PC-3 (cell line): ENCODE measurements at regions not wholly inside any gene's neighbourhood (a gene's known extent, or its start where the extent isn't known, plus 50 kb on each side); places are given as distances from the start of the nearest gene placed in this dataset.

Source experiments
- ATAC-seq: fragments of 200-7000 bp; cut with Tn5 transposase; 2 replicates; pipeline ENCODE4 v1.9.1; 2020; ENCODE audit warnings: mild to moderate bottlenecking, moderate library complexity
- BruUV-seq: library from RNA; stranded (reverse); fragments of 400-500 nt; replicated peaks from 2 replicates; lab custom pipeline; 2021; lab: Mats Ljungman, UMichigan
- CTCF ChIA-PET: fragments of 300-600 bp; sonication (Branson Sonifier 250); formaldehyde crosslinking; loops from one replicate; lab custom pipeline; 2022; ENCODE audit warnings: antibody characterized with exemption; lab: Charles Lee
- POLR2A ChIA-PET: fragments of 300-600 bp; sonication (Branson Sonifier 250); formaldehyde crosslinking; loops from one replicate; lab custom pipeline; 2022; ENCODE audit warnings: antibody characterized with exemption; ENCODE audit not compliant: unreplicated experiment; lab: Charles Lee
- DNase-seq: peaks from one replicate; pipeline ENCODE4 v3.0.0-alpha.2; 2015
- H2AFZ ChIP-seq: fragments of 300-600 bp; sonication (generic); 2 replicates; pipeline ENCODE4 v1.6.0; 2016; ENCODE audit warnings: antibody characterized with exemption, low read length
- H3F3A ChIP-seq: fragments of 300-600 bp; sonication (generic); one replicate; pipeline ENCODE4 v1.6.0; 2017; ENCODE audit warnings: antibody characterized with exemption, low read length, control low read depth, mild to moderate bottlenecking; ENCODE audit not compliant: unreplicated experiment
- H3K27ac ChIP-seq: fragments of 300-600 bp; sonication (generic); 2 replicates; pipeline ENCODE4 v1.5.1; 2016; ENCODE audit warnings: mild to moderate bottlenecking, low read length
- H3K27me3 ChIP-seq: fragments of 300-600 bp; sonication (generic); 2 replicates; pipeline ENCODE4 v1.6.1; 2016; ENCODE audit warnings: low read length, mixed read lengths
- H3K36me3 ChIP-seq: fragments of 300-600 bp; sonication (generic); 2 replicates; pipeline ENCODE4 v1.6.1; 2016; ENCODE audit warnings: low read depth, mixed run types, low read length, mixed read lengths
- H3K4me1 ChIP-seq: fragments of 300-600 bp; sonication (generic); 2 replicates; pipeline ENCODE4 v1.5.1; 2016; ENCODE audit warnings: low read length; ENCODE audit not compliant: insufficient read depth
- H3K4me2 ChIP-seq: fragments of 300-600 bp; sonication (generic); 2 replicates; pipeline ENCODE4 v1.6.0; 2016; ENCODE audit warnings: low read length
- H3K4me3 ChIP-seq: fragments of 300-600 bp; sonication (generic); 2 replicates; pipeline ENCODE4 v1.5.1; 2016; ENCODE audit warnings: mild to moderate bottlenecking, low read length, mixed read lengths
- H3K79me2 ChIP-seq: fragments of 300-600 bp; sonication (generic); 2 replicates; pipeline ENCODE4 v1.6.1; 2017; ENCODE audit warnings: low read length, mixed read lengths
- H3K9ac ChIP-seq: fragments of 300-600 bp; sonication (generic); 2 replicates; pipeline ENCODE4 v1.6.0; 2016; ENCODE audit warnings: mild to moderate bottlenecking, low read length
- H3K9me2 ChIP-seq: fragments of 300-600 bp; sonication (generic); replicated peaks from 2 replicates; pipeline ENCODE4 v1.6.1; 2016; ENCODE audit warnings: mixed run types, low read length, mixed read lengths
- H3K9me3 ChIP-seq: fragments of 300-600 bp; sonication (generic); 2 replicates; pipeline ENCODE4 v1.6.1; 2016; ENCODE audit warnings: low read length, mixed read lengths
- H4K20me1 ChIP-seq: fragments of 300-600 bp; sonication (generic); 2 replicates; pipeline ENCODE4 v1.6.1; 2016; ENCODE audit warnings: low read length, mixed read lengths
- EZH2 ChIP-seq: fragments of 300-600 bp; sonication (generic); IDR thresholded peaks from one replicate; pipeline ENCODE4 v1.6.1; 2017; ENCODE audit warnings: antibody characterized with exemption, mild to moderate bottlenecking, low read length; ENCODE audit not compliant: unreplicated experiment
- EZH2phosphoT487 ChIP-seq: fragments of 300-600 bp; sonication (generic); IDR thresholded peaks from 2 replicates; pipeline ENCODE4 v1.6.1; 2018; ENCODE audit warnings: mild to moderate bottlenecking, antibody characterized with exemption, low read length, borderline replicate concordance
- intact Hi-C: fragments of 100-400 bp; cut with micrococcal nuclease; formaldehyde crosslinking; loops from 2 replicates; pipeline ENCODE4 v1.9.0; 2023
- TF ChIP-seq, protein P1 (sequence below): fragments of 300-600 bp; sonication (generic); conservative IDR thresholded peaks from 2 replicates; pipeline ENCODE4 v1.5.1; 2017; ENCODE audit warnings: antibody characterized with exemption, low read depth, mild to moderate bottlenecking, low read length

DNA sequence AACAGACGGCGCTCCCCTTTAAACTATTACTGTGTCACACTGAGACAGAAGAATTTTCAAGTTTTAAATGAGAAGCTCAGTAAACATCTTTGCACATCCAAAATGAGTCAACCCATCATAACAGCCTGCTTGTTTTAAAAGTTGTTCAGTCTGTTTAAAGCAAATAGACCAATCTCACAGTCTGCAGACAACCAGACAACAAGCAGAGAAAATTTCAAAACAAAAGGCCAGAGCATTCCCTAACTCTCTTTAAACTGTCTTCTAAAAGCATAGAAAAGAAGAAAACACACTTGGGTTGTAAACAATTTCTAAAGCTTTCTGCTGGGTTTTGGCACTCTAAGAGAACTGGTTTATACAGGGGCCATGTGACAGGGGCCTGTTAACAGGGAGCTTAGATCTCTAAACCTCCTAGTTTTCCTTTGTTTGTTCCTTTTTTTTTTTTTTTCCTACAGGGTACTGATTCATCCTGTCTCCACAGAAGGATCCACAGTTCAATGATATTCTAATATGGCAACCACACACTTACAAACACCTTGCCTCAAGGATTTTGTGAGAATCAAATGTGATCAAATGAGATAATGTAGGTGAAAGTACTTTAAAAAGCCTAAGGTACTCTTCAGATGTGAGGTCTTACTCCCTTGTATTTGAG is 100.8 kb upstream of the MAML3 start:
- no peak for TF ChIP-seq EZH2
- TF ChIP-seq, protein P1, sequence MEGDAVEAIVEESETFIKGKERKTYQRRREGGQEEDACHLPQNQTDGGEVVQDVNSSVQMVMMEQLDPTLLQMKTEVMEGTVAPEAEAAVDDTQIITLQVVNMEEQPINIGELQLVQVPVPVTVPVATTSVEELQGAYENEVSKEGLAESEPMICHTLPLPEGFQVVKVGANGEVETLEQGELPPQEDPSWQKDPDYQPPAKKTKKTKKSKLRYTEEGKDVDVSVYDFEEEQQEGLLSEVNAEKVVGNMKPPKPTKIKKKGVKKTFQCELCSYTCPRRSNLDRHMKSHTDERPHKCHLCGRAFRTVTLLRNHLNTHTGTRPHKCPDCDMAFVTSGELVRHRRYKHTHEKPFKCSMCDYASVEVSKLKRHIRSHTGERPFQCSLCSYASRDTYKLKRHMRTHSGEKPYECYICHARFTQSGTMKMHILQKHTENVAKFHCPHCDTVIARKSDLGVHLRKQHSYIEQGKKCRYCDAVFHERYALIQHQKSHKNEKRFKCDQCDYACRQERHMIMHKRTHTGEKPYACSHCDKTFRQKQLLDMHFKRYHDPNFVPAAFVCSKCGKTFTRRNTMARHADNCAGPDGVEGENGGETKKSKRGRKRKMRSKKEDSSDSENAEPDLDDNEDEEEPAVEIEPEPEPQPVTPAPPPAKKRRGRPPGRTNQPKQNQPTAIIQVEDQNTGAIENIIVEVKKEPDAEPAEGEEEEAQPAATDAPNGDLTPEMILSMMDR: no peak
- no peak for TF ChIP-seq EZH2phosphoT487
- no peaks in the 10 kb centered on the region for H3F3A ChIP-seq
- no peaks in the 10 kb centered on the region for H3K79me2 ChIP-seq
- no peak overlapping the region for H3K4me3 ChIP-seq
- H3K27me3 ChIP-seq: no peaks in the 10 kb centered on the region
- DNase-seq: peak; percentile 47
- H4K20me1 ChIP-seq: no peaks in the 10 kb centered on the region
- no peak overlapping the region for H3K9ac ChIP-seq
- CTCF ChIA-PET: interaction anchor here (0.7 to 1.1 kb wide), 3 partner anchors 22 to 364 kb away, joined by 3 to 4 read pairs (median 3); no protein-coding TSS in a partner anchor
- no TSS peak for BruUV-seq
- POLR2A ChIA-PET: interaction anchor here (0.6 kb wide), 1 partner anchor 274 kb away, joined by 18 read pairs; no protein-coding TSS in a partner anchor
- intact Hi-C loops: loop anchor here (1.0 to 5.0 kb wide), 2 partner anchors 47 to 597 kb away; no protein-coding TSS in a partner anchor
- H3K9me3 ChIP-seq: no peaks in the 10 kb centered on the region
- ATAC-seq: peak; percentile 16
- peak overlapping the region; percentile 49 for H3K4me2 ChIP-seq
- 0 out of 2 replicates have a peak overlapping the region, but pooled peaks have one; percentile 41 for H2AFZ ChIP-seq
- H3K27ac ChIP-seq: peak overlapping the region; percentile 68
- H3K36me3 ChIP-seq: no peaks in the 10 kb centered on the region
- H3K9me2 ChIP-seq: no peaks in the 10 kb centered on the region
- H3K4me1 ChIP-seq: peaks cover 61% of the 10 kb centered on the region

DNA sequence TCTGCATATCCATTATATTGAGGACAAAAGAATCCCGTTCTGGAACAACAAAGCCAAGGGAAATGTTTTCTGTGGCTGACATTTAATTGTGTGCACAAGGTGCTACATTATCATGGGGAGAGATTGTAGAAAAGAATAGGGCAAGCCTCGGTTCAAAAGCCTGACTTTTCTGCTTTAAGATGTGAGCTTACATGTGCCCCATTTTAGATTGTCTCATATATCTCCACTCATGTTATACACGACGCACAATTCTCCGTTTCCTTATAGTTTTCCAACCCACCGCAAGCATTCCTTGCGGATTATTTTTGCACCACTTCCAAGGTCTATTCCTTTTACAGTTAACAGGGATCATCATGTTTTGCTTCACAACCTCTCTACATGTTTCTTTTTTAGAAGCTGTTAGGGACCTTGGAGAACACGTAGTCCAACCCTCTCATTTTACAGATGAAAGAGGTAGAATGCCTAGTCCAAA is 99.6 kb upstream of the MAML3 start:
- TF ChIP-seq EZH2phosphoT487: no peak
- TF ChIP-seq, protein P1: no peak
- no peak for TF ChIP-seq EZH2
- Histone ChIP-seq H3K4me3 (peak overlapping the region; percentile 59; the same call in 1 of the 2 replicates), H3K36me3 (no peaks in the 10 kb centered on the region), H2AFZ (no peak overlapping the region), H3K27ac (peak overlapping the region; percentile 68; the same call in 1 of the 2 replicates), H3K79me2 (no peaks in the 10 kb centered on the region), H3K9me2 (no peaks in the 10 kb centered on the region), H3F3A (no peaks in the 10 kb centered on the region), H3K27me3 (no peaks in the 10 kb centered on the region), H3K9ac (no peak overlapping the region), H3K9me3 (no peaks in the 10 kb centered on the region), H3K4me2 (peak overlapping the region; percentile 80), H3K4me1 (peaks cover 59% of the 10 kb centered on the region), H4K20me1 (no peaks in the 10 kb centered on the region)
- POLR2A ChIA-PET: no interaction called here
- intact Hi-C loops: loop anchor here (1.0 to 5.0 kb wide), 6 partner anchors 73 to 596 kb away; no protein-coding TSS in a partner anchor
- BruUV-seq: no TSS peak
- ATAC-seq (no peak), DNase-seq (no peak)
- CTCF ChIA-PET: interaction anchor here (0.8 to 1.0 kb wide), 2 partner anchors 103 to 205 kb away, joined by 3 to 4 read pairs; no protein-coding TSS in a partner anchor
